ENCODE measurements at regions not wholly inside any gene's neighbourhood (a gene's known extent, or its start where the extent isn't known, plus 50 kb on each side); places are given as distances from the start of the nearest gene placed in this dataset.

DNA sequence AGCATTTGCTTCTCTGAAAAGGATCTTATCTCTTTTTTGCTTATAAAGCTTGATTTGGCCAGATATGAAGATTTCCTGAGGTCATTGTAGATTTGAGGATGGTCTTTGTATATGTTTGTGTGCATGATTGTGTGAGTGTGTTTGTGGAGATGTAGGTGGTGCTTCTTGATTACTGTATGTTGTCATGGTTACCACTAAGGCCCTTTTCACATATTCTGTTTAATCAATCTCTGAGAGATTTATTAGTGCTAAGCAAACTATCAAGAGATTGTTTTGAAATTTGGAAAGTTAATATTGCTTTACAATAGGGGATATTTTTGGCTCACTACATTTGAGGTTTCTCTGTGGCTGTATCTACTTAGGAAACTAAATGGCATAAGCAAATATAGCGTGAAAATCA lies 191.7 kb downstream of the S1PR1 start:
- no peak overlapping the region for H3K27ac Mint-ChIP-seq
- H3K9me3 Mint-ChIP-seq, result peaks cover 26% of the 10 kb centered on the region
- no peaks in the 10 kb centered on the region for H3K27me3 ChIP-seq
- H3K4me3 Mint-ChIP-seq, result no peak overlapping the region
- no peaks in the 10 kb centered on the region for H3K4me1 ChIP-seq
- no peak overlapping the region for H3K4me3 ChIP-seq
- H3K36me3 Mint-ChIP-seq, result no peaks in the 10 kb centered on the region
- DNase-seq (ENCODE audit: low spot score), result no peak
- no peaks in the 10 kb centered on the region for H3F3A ChIP-seq (ENCODE audit: low read depth)
- no peaks in the 10 kb centered on the region for H3K9me3 ChIP-seq (ENCODE audit: low read depth)
- no peak overlapping the region for H3K4me2 ChIP-seq
- TF ChIP-seq EZH2 (IDR thresholded peaks at IDR 0.05) (no peak), EZH2phosphoT487 (IDR thresholded peaks at IDR 0.05) (no peak)
- TF ChIP-seq, protein P1, sequence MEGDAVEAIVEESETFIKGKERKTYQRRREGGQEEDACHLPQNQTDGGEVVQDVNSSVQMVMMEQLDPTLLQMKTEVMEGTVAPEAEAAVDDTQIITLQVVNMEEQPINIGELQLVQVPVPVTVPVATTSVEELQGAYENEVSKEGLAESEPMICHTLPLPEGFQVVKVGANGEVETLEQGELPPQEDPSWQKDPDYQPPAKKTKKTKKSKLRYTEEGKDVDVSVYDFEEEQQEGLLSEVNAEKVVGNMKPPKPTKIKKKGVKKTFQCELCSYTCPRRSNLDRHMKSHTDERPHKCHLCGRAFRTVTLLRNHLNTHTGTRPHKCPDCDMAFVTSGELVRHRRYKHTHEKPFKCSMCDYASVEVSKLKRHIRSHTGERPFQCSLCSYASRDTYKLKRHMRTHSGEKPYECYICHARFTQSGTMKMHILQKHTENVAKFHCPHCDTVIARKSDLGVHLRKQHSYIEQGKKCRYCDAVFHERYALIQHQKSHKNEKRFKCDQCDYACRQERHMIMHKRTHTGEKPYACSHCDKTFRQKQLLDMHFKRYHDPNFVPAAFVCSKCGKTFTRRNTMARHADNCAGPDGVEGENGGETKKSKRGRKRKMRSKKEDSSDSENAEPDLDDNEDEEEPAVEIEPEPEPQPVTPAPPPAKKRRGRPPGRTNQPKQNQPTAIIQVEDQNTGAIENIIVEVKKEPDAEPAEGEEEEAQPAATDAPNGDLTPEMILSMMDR (IDR thresholded peaks at IDR 0.05), result no peak
- H3K4me1 Mint-ChIP-seq, result peaks cover 5% of the 10 kb centered on the region
- no peak overlapping the region for H3K27ac ChIP-seq
- no peaks in the 10 kb centered on the region for H4K20me1 ChIP-seq (ENCODE audit: low read depth)
- no peaks in the 10 kb centered on the region for H3K36me3 ChIP-seq
- H3K27me3 Mint-ChIP-seq (ENCODE audit: insufficient read depth, low read depth), result no peaks in the 10 kb centered on the region
- no peak overlapping the region for H2AFZ ChIP-seq (replicated peaks)
- H3K9ac ChIP-seq, result no peak overlapping the region
- no peaks in the 10 kb centered on the region for H3K79me2 ChIP-seq (ENCODE audit: low read depth)

DNA sequence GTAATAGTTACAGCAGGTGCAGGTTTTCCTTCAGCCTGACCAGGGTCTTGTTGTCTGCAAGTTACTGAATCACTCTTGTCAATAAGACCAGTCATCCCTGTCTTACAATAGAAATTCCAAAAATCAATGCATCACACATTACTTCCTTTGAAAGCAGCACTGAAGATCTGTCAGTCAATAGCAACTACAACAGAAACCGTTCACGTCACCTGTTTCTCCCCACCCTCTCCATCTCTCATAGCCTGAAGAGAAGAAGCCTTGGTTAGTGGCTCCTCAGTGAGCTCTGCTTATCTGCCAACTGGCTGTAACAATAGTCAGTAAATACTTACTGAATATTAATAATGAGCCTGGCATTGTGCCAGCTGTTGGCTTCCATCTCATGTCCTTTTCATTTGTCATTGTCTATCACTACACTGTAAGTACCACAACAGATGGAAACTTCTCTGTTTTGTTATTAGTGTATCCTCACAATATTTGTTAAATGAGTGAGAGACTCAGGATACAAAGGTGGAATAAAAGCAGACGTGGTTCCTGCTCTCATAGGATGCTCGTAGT lies 195.2 kb downstream of the S1PR1 start:
- H3K27ac ChIP-seq, result no peak overlapping the region
- no peaks in the 10 kb centered on the region for H3K36me3 Mint-ChIP-seq
- peaks cover 10% of the 10 kb centered on the region for H3K4me1 Mint-ChIP-seq
- no peaks in the 10 kb centered on the region for H3K36me3 ChIP-seq
- H3F3A ChIP-seq (ENCODE audit: low read depth), result no peaks in the 10 kb centered on the region
- H3K27me3 Mint-ChIP-seq (ENCODE audit: insufficient read depth, low read depth), result no peaks in the 10 kb centered on the region
- H3K27me3 ChIP-seq, result no peaks in the 10 kb centered on the region
- H3K4me3 ChIP-seq, result no peak overlapping the region
- no peaks in the 10 kb centered on the region for H3K9me3 ChIP-seq (ENCODE audit: low read depth)
- H3K4me3 Mint-ChIP-seq, result no peak overlapping the region
- H2AFZ ChIP-seq (replicated peaks), result no peak overlapping the region
- H3K4me2 ChIP-seq, result no peak overlapping the region
- no peaks in the 10 kb centered on the region for H4K20me1 ChIP-seq (ENCODE audit: low read depth)
- H3K27ac Mint-ChIP-seq, result no peak overlapping the region
- H3K9ac ChIP-seq, result no peak overlapping the region
- H3K9me3 Mint-ChIP-seq, result peaks cover 9% of the 10 kb centered on the region
- no peaks in the 10 kb centered on the region for H3K79me2 ChIP-seq (ENCODE audit: low read depth)
- no peak for DNase-seq (ENCODE audit: low spot score)
- no peaks in the 10 kb centered on the region for H3K4me1 ChIP-seq
- TF ChIP-seq, protein P1 (IDR thresholded peaks at IDR 0.05), result no peak

DNA sequence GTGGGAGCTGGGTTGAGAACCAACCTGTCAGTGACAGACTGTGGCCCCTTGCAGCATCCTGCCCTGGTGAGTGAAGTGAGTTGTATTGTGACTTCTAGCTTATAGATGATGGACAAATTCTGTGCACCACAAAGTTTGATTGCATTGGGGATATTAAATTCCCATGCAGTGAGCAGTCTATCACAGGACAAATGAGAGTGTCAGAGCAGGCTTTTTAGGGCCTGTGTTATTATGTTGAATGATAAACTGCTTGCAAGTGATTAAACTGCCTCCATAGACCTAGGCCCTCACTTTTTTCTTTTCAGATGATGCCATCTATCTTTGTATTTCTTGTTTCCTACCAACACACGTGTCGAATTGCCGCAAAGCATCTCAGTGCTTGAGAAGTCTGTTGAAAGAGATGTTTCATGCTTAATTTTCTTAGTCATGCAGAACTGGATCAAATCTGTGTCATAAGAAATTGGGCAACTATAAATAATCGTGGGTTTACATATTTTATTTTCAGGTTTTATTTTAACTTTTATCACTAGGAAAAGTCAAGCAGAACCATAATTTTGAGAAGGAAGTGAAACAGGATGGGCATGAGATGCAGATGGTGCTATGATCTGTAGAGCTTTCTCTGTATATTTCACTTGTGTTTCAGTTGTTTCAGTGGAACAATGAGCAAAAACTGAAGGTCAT lies 199.2 kb downstream of the S1PR1 start:
- peaks cover 39% of the 10 kb centered on the region for H3K4me1 Mint-ChIP-seq
- no peaks in the 10 kb centered on the region for H3F3A ChIP-seq (ENCODE audit: low read depth)
- H3K4me2 ChIP-seq, result no peak overlapping the region
- no peak overlapping the region for H3K9ac ChIP-seq
- no peaks in the 10 kb centered on the region for H3K9me3 Mint-ChIP-seq
- H3K36me3 ChIP-seq, result no peaks in the 10 kb centered on the region
- no peaks in the 10 kb centered on the region for H3K27me3 ChIP-seq
- H4K20me1 ChIP-seq (ENCODE audit: low read depth), result no peaks in the 10 kb centered on the region
- no peak overlapping the region for H3K27ac Mint-ChIP-seq
- peaks cover 14% of the 10 kb centered on the region for H3K4me1 ChIP-seq
- TF ChIP-seq EZH2 (IDR thresholded peaks at IDR 0.05) (no peak), EZH2phosphoT487 (IDR thresholded peaks at IDR 0.05) (no peak)
- TF ChIP-seq, protein P1 (IDR thresholded peaks at IDR 0.05), result no peak
- no peak overlapping the region for H3K4me3 ChIP-seq
- H3K27ac ChIP-seq, result no peak overlapping the region
- no peak overlapping the region for H2AFZ ChIP-seq (replicated peaks)
- no peaks in the 10 kb centered on the region for H3K79me2 ChIP-seq (ENCODE audit: low read depth)
- H3K9me3 ChIP-seq (ENCODE audit: low read depth), result no peaks in the 10 kb centered on the region
- no peak overlapping the region for H3K4me3 Mint-ChIP-seq
- DNase-seq (ENCODE audit: low spot score), result no peak
- H3K27me3 Mint-ChIP-seq (ENCODE audit: insufficient read depth, low read depth), result peaks cover 3% of the 10 kb centered on the region
- no peaks in the 10 kb centered on the region for H3K36me3 Mint-ChIP-seq

All from neural progenitor cell (in vitro differentiated cells).